ENCODE measurements at regions not wholly inside any gene's neighbourhood (a gene's known extent, or its start where the extent isn't known, plus 50 kb on each side); places are given as distances from the start of the nearest gene placed in this dataset.

DNA sequence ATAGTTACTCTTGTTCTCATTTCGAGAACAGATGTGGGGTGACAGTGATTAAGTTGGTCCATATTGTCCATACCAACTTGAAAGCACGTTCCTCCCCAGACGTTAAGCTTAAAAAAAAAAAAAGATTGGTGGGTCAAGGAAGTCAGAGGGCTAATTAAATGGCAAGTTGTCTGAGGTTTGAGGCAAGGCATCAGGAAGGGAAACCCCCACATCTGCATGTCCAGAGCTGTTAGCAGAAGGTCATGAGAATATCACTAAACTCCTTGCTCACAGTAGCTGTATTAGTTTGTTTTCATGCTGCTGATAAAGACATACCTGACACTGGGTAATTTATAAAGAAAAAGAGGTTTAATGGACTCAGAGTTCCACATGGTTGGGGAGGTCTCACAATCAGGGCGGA lies 415.6 kb upstream of the FZD8 start:
- TF ChIP-seq, protein P1, sequence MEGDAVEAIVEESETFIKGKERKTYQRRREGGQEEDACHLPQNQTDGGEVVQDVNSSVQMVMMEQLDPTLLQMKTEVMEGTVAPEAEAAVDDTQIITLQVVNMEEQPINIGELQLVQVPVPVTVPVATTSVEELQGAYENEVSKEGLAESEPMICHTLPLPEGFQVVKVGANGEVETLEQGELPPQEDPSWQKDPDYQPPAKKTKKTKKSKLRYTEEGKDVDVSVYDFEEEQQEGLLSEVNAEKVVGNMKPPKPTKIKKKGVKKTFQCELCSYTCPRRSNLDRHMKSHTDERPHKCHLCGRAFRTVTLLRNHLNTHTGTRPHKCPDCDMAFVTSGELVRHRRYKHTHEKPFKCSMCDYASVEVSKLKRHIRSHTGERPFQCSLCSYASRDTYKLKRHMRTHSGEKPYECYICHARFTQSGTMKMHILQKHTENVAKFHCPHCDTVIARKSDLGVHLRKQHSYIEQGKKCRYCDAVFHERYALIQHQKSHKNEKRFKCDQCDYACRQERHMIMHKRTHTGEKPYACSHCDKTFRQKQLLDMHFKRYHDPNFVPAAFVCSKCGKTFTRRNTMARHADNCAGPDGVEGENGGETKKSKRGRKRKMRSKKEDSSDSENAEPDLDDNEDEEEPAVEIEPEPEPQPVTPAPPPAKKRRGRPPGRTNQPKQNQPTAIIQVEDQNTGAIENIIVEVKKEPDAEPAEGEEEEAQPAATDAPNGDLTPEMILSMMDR (IDR thresholded peaks at IDR 0.05; ENCODE audit: insufficient read depth, low read depth, low read length) = no peak
- TF ChIP-seq EZH2 (IDR thresholded peaks at IDR 0.05; ENCODE audit: insufficient read depth, low read length) = no peak

All from astrocyte (in vitro differentiated cells and primary cell).